ENCODE measurements at regions not wholly inside any gene's neighbourhood (a gene's known extent, or its start where the extent isn't known, plus 50 kb on each side); places are given as distances from the start of the nearest gene placed in this dataset.
"Not testable (repeated sequence)": the region's sequence is repeated elsewhere in the genome, so short reads cannot be mapped to it uniquely, and the experiment has no call there.

DNA sequence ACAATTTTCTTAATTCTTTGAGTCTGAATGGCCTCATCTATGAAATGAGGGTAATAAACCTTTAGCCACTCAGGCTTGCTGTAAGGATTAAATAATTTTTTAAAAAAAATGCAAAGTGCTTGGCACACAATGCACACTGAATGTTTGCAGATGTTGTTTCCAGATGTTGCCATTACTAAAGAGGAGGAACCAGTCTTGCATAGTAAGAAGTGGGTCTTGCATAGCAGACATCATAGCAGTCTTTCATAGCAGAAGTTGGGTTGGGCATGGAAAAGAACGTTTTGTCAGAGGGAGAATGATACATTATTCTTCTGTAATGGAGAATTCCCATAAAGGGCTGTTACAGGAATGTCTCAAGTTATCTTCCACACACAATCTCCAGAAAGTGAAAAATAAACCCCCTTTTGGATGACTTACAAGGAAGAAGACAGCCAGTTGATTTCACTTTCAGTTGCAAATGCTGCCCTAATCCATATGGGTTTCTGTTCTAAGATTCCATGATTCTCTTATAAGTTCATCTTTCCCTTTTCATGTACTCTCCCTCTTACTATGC, 327.7 kb downstream of the SUCLG1 start:
- DNase-seq = no peak
- no peak overlapping the region for H2BK120ac ChIP-seq (ENCODE audit: low read depth, low read length)
- H3K27me3 ChIP-seq (ENCODE audit: insufficient read depth, low read length, poor library complexity) = no peaks in the 10 kb centered on the region
- no peaks in the 10 kb centered on the region for H3K79me2 ChIP-seq (ENCODE audit: control insufficient read depth, insufficient read depth, low read length)
- H3K36me3 ChIP-seq (ENCODE audit: control insufficient read depth, insufficient read depth, low read length) = no peaks in the 10 kb centered on the region
- no peak overlapping the region for H3K23ac ChIP-seq (ENCODE audit: low read length)
- no peak overlapping the region for H4K8ac ChIP-seq (ENCODE audit: low read depth, low read length)
- H3K4me3 ChIP-seq (ENCODE audit: low read length) = no peak overlapping the region
- no peak overlapping the region for H3K4me2 ChIP-seq (ENCODE audit: low read length)
- no peak overlapping the region for H3K9ac ChIP-seq (ENCODE audit: low read length)
- no peak overlapping the region for H3K4ac ChIP-seq (ENCODE audit: low read depth, low read length)
- no peak overlapping the region for H4K5ac ChIP-seq (ENCODE audit: low read length)
- no peak overlapping the region for H3K56ac ChIP-seq (ENCODE audit: low read length)
- H2BK15ac ChIP-seq (replicated peaks; ENCODE audit: low read depth) = no peak overlapping the region
- H2AK5ac ChIP-seq (ENCODE audit: low read length) = no peak overlapping the region
- no peaks in the 10 kb centered on the region for H3K4me1 ChIP-seq (ENCODE audit: control insufficient read depth, low read depth, low read length)
- no peak overlapping the region for H3K18ac ChIP-seq (ENCODE audit: low read length)
- WGBS (ENCODE audit: extremely low coverage, insufficient coverage, low lambda C conversion rate) = no CpG with 5 or more reads among the region's 1 CpG
- H3K27ac ChIP-seq (ENCODE audit: low read depth, low read length) = no peak overlapping the region
- H2BK5ac ChIP-seq (ENCODE audit: low read length) = no peak overlapping the region
- no peaks in the 10 kb centered on the region for H3K79me1 ChIP-seq (ENCODE audit: low read length)

DNA sequence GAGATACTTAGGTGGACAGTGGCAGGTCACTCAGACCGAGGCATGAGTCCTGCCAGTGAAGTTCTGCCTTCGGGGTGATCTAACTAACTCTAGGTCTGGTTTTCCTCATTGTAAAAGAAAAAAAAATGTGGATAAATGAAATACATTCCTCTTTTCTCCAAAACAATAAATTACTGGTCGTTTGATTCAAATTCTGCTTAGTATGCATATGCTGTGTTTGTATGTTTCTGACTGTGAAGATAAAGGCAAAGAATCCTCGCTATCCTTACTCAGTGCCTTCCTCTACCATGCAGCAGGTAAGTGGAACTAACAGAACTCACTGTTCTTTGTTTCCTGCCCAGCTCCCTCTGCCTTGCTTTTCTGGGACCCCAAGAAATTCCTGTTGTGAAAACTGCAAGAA, 330.1 kb downstream of the SUCLG1 start:
- Histone ChIP-seq H3K4me2 (ENCODE audit: low read length) (no peak overlapping the region), H2BK5ac (ENCODE audit: low read length) (no peak overlapping the region), H3K27me3 (ENCODE audit: insufficient read depth, low read length, poor library complexity) (no peaks in the 10 kb centered on the region)

DNA sequence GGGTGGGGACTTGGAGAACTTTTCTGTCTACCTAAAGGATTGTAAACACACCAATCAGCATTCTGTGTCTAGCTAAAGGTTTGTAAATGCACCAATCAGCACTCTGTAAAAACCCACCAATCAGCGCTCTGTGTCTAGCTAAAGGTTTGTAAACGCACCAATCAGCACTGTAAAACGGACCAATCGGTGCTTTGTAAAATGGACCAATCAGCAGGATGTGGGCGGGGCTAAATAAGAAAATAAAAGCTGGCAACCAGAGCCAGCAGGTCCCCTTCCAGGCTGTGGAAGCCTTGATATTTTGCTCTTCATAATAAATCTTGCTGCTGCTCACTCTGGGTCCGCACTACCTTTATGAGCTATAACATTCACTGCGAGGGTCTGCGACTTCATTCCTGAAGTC, 331.3 kb downstream of the SUCLG1 start:
- not testable (repeated sequence) for H3K4ac ChIP-seq (ENCODE audit: low read depth, low read length); H3K23ac ChIP-seq (ENCODE audit: low read length); H3K56ac ChIP-seq (ENCODE audit: low read length)

More for the DNA sequence above, 330.1 kb downstream of the SUCLG1 start:
- Histone ChIP-seq H4K5ac (ENCODE audit: low read length) (no peak overlapping the region), H3K18ac (ENCODE audit: low read length) (no peak overlapping the region), H3K9ac (ENCODE audit: low read length) (no peak overlapping the region), H3K27ac (ENCODE audit: low read depth, low read length) (no peak overlapping the region), H2BK15ac (replicated peaks; ENCODE audit: low read depth) (no peak overlapping the region), H3K4ac (ENCODE audit: low read depth, low read length) (no peak overlapping the region), H4K8ac (ENCODE audit: low read depth, low read length) (no peak overlapping the region), H3K79me2 (ENCODE audit: control insufficient read depth, insufficient read depth, low read length) (no peaks in the 10 kb centered on the region), H3K4me3 (ENCODE audit: low read length) (no peak overlapping the region), H3K79me1 (ENCODE audit: low read length) (no peaks in the 10 kb centered on the region), H3K36me3 (ENCODE audit: control insufficient read depth, insufficient read depth, low read length) (no peaks in the 10 kb centered on the region), H3K23ac (ENCODE audit: low read length) (no peak overlapping the region), H3K4me1 (ENCODE audit: control insufficient read depth, low read depth, low read length) (no peaks in the 10 kb centered on the region), H2AK5ac (ENCODE audit: low read length) (no peak overlapping the region), H3K56ac (ENCODE audit: low read length) (no peak overlapping the region), H2BK120ac (ENCODE audit: low read depth, low read length) (no peak overlapping the region)
- WGBS (ENCODE audit: extremely low coverage, insufficient coverage, low lambda C conversion rate) = no CpG with 5 or more reads among the region's 4 CpGs
- no peak for DNase-seq

GRCh38 chr2:84126530-84126929, 332.6 kb downstream of the SUCLG1 start:
- WGBS (ENCODE audit: extremely low coverage, insufficient coverage, low lambda C conversion rate) = no CpG with 5 or more reads among the region's 3 CpGs
- Histone ChIP-seq H3K18ac (ENCODE audit: low read length) (no peak overlapping the region), H3K4me2 (ENCODE audit: low read length) (no peak overlapping the region), H3K27me3 (ENCODE audit: insufficient read depth, low read length, poor library complexity) (no peaks in the 10 kb centered on the region), H2BK5ac (ENCODE audit: low read length) (no peak overlapping the region), H3K23ac (ENCODE audit: low read length) (no peak overlapping the region), H2BK120ac (ENCODE audit: low read depth, low read length) (no peak overlapping the region), H3K4me3 (ENCODE audit: low read length) (no peak overlapping the region), H3K36me3 (ENCODE audit: control insufficient read depth, insufficient read depth, low read length) (no peaks in the 10 kb centered on the region), H2BK15ac (replicated peaks; ENCODE audit: low read depth) (no peak overlapping the region), H4K8ac (ENCODE audit: low read depth, low read length) (no peak overlapping the region), H4K5ac (ENCODE audit: low read length) (no peak overlapping the region), H3K9ac (ENCODE audit: low read length) (no peak overlapping the region), H3K79me2 (ENCODE audit: control insufficient read depth, insufficient read depth, low read length) (no peaks in the 10 kb centered on the region), H3K79me1 (ENCODE audit: low read length) (no peaks in the 10 kb centered on the region), H2AK5ac (ENCODE audit: low read length) (no peak overlapping the region), H3K27ac (ENCODE audit: low read depth, low read length) (no peak overlapping the region), H3K4ac (ENCODE audit: low read depth, low read length) (no peak overlapping the region), H3K4me1 (ENCODE audit: control insufficient read depth, low read depth, low read length) (no peaks in the 10 kb centered on the region), H3K56ac (ENCODE audit: low read length) (no peak overlapping the region)
- DNase-seq = no peak

More for the DNA sequence above, 331.3 kb downstream of the SUCLG1 start:
- H3K4me1 ChIP-seq (ENCODE audit: control insufficient read depth, low read depth, low read length); H2BK120ac ChIP-seq (ENCODE audit: low read depth, low read length); H2BK15ac ChIP-seq (replicated peaks; ENCODE audit: low read depth); H2AK5ac ChIP-seq (ENCODE audit: low read length); H3K36me3 ChIP-seq (ENCODE audit: control insufficient read depth, insufficient read depth, low read length); H3K4me3 ChIP-seq (ENCODE audit: low read length); H3K79me2 ChIP-seq (ENCODE audit: control insufficient read depth, insufficient read depth, low read length); H4K5ac ChIP-seq (ENCODE audit: low read length); H3K4me2 ChIP-seq (ENCODE audit: low read length); H3K27me3 ChIP-seq (ENCODE audit: insufficient read depth, low read length, poor library complexity); H3K27ac ChIP-seq (ENCODE audit: low read depth, low read length); H3K9ac ChIP-seq (ENCODE audit: low read length); DNase-seq; H3K18ac ChIP-seq (ENCODE audit: low read length); H4K8ac ChIP-seq (ENCODE audit: low read depth, low read length); H3K79me1 ChIP-seq (ENCODE audit: low read length); H2BK5ac ChIP-seq (ENCODE audit: low read length): not testable (repeated sequence)
- WGBS (ENCODE audit: extremely low coverage, insufficient coverage, low lambda C conversion rate) = no CpG with 5 or more reads among the region's 8 CpGs

DNA sequence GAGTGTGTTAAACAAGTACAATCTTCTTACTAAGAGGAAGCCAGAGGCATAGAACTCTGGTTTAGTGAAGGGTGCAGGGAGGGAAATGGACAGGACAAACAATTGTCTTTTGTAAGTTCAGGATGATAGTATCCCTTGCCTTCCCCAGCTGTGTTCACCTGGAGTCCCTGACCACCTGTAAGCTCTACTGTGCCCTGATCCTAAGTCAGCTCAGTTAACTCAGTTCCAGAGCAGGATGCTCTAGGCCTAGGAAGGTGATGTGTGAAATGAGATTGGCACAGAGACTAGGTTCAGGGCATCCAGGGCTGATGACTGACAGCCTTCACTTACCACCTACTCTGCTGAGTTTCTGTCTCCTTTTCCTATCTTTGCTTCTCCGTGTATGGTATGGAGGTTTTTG, 333.0 kb downstream of the SUCLG1 start:
- Histone ChIP-seq H3K23ac (ENCODE audit: low read length) (no peak overlapping the region), H3K27ac (ENCODE audit: low read depth, low read length) (no peak overlapping the region), H3K18ac (ENCODE audit: low read length) (no peak overlapping the region), H4K5ac (ENCODE audit: low read length) (no peak overlapping the region), H3K27me3 (ENCODE audit: insufficient read depth, low read length, poor library complexity) (no peaks in the 10 kb centered on the region), H3K9ac (ENCODE audit: low read length) (no peak overlapping the region), H3K79me1 (ENCODE audit: low read length) (no peaks in the 10 kb centered on the region), H3K4me2 (ENCODE audit: low read length) (no peak overlapping the region), H3K79me2 (ENCODE audit: control insufficient read depth, insufficient read depth, low read length) (no peaks in the 10 kb centered on the region), H2BK15ac (replicated peaks; ENCODE audit: low read depth) (no peak overlapping the region), H3K4me3 (ENCODE audit: low read length) (no peak overlapping the region), H3K36me3 (ENCODE audit: control insufficient read depth, insufficient read depth, low read length) (no peaks in the 10 kb centered on the region), H2BK5ac (ENCODE audit: low read length) (no peak overlapping the region), H3K4ac (ENCODE audit: low read depth, low read length) (no peak overlapping the region), H2AK5ac (ENCODE audit: low read length) (no peak overlapping the region), H3K4me1 (ENCODE audit: control insufficient read depth, low read depth, low read length) (no peaks in the 10 kb centered on the region), H2BK120ac (ENCODE audit: low read depth, low read length) (no peak overlapping the region), H4K8ac (ENCODE audit: low read depth, low read length) (no peak overlapping the region), H3K56ac (ENCODE audit: low read length) (no peak overlapping the region)
- no CpG with 5 or more reads among the region's 1 CpG for WGBS (ENCODE audit: extremely low coverage, insufficient coverage, low lambda C conversion rate)
- DNase-seq = no peak

DNA sequence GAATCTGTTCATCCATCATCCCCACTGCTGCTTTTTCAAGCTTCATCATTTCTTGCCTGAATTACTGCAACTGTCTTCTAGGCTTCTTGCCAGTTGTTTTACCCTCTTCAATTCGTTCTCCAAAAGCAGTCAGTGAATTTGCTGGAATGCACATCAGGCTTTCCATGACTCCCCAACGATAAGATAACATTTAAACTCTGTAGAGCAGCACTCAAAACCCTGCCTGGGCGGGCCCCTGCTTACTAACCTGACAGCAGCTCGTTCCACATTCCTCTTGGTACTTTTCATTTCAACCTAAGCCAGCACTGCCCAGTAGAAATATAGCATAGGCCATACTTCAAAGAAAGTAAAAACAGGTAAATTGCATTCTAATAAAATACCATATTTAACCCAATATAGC, 342.9 kb downstream of the SUCLG1 start:
- Histone ChIP-seq H3K23ac (ENCODE audit: low read length) (no peak overlapping the region), H3K4ac (ENCODE audit: low read depth, low read length) (no peak overlapping the region), H3K4me1 (ENCODE audit: control insufficient read depth, low read depth, low read length) (no peaks in the 10 kb centered on the region), H2BK120ac (ENCODE audit: low read depth, low read length) (no peak overlapping the region), H2AK5ac (ENCODE audit: low read length) (no peak overlapping the region), H2BK15ac (replicated peaks; ENCODE audit: low read depth) (no peak overlapping the region), H4K5ac (ENCODE audit: low read length) (no peak overlapping the region), H3K56ac (ENCODE audit: low read length) (no peak overlapping the region), H4K8ac (ENCODE audit: low read depth, low read length) (no peak overlapping the region), H3K18ac (ENCODE audit: low read length) (no peak overlapping the region), H3K27me3 (ENCODE audit: insufficient read depth, low read length, poor library complexity) (no peaks in the 10 kb centered on the region), H3K79me2 (ENCODE audit: control insufficient read depth, insufficient read depth, low read length) (no peaks in the 10 kb centered on the region), H3K9ac (ENCODE audit: low read length) (no peak overlapping the region), H2BK5ac (ENCODE audit: low read length) (no peak overlapping the region), H3K36me3 (ENCODE audit: control insufficient read depth, insufficient read depth, low read length) (no peaks in the 10 kb centered on the region), H3K79me1 (ENCODE audit: low read length) (no peaks in the 10 kb centered on the region), H3K4me2 (ENCODE audit: low read length) (no peak overlapping the region), H3K27ac (ENCODE audit: low read depth, low read length) (no peak overlapping the region), H3K4me3 (ENCODE audit: low read length) (no peak overlapping the region)
- no CpG with 5 or more reads among the region's 4 CpGs for WGBS (ENCODE audit: extremely low coverage, insufficient coverage, low lambda C conversion rate)
- DNase-seq = no peak

Measured in mesendoderm (in vitro differentiated cells).